Hepatic stellate cell (primary cell): ENCODE measurements at regions not wholly inside any gene's neighbourhood (a gene's known extent, or its start where the extent isn't known, plus 50 kb on each side); places are given as distances from the start of the nearest gene placed in this dataset.

ENCODE experiments used
- DNase-seq: peaks from one replicate; pipeline ENCODE4 v3.0.0; 2011; ENCODE audit warnings: low spot score

DNA sequence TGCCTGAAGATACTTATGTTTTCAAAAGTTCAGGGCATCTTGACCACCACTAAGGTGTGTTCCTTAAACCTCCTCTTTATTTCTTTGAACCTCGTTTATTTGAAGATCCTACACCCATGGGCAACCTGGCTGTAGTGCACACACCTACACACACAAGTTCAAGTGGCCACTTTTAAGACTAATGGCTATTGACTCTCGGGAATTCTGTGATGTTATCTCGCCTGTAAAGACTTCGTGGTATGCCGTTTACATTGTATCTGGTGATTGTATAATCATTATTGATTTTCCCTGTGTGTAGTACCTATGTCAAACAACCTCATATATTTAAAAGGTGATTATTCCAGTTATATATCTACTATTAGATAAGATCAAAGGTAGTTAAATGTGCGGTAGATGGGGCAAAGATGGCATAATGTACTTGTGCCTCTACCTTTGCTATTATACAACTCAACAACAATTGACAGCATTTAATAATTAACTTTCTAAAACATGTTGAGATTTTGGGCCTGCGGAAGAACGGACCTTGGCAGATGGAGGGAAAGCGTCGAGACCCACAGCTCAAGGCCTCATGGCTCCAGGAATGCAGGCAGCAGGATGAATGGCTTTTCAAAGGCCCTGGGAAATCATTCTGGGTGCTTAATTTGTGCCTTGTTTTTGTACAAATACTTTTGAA lies 51.4 kb upstream of the IRX2 start:
- no peak for DNase-seq

- no peak for DNase-seq
These were observed 50.4 kb upstream of the IRX2 start for GRCh38 chr5:2801577-2802525.
